NCI-H82 (cell line): ENCODE measurements at regions not wholly inside any gene's neighbourhood (a gene's known extent, or its start where the extent isn't known, plus 50 kb on each side); places are given as distances from the start of the nearest gene placed in this dataset.
"Not testable (repeated sequence)": the region's sequence is repeated elsewhere in the genome, so short reads cannot be mapped to it uniquely, and the experiment has no call there.

Source experiments
- DNase-seq: peaks from one replicate; lab custom pipeline; 2025; lab: John Stamatoyannopoulos, UW

GRCh38 chr4:77220828-77221613 lies 64.0 kb downstream of the CCNG2 start:
- no peak for DNase-seq

DNA sequence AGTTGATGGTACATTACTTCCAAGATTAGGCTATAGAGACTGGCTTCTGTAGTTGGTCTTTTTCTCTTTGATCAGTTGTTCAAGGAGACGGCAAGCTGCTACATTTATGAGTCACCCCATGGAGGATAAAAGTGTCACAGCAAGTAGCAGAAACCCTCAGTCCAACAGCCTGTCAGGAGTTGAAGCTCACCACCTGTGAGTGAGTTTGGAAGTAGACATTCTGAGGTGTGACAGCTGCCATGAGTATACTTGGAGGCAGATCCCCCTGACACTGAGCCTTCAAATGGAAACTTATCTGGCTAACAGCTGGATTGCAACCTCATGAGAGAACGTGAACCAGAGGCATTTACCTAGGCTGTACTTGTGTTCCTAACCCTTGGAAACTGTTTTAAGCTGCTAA lies 68.0 kb downstream of the CCNG2 start:
- DNase-seq = no peak

DNA sequence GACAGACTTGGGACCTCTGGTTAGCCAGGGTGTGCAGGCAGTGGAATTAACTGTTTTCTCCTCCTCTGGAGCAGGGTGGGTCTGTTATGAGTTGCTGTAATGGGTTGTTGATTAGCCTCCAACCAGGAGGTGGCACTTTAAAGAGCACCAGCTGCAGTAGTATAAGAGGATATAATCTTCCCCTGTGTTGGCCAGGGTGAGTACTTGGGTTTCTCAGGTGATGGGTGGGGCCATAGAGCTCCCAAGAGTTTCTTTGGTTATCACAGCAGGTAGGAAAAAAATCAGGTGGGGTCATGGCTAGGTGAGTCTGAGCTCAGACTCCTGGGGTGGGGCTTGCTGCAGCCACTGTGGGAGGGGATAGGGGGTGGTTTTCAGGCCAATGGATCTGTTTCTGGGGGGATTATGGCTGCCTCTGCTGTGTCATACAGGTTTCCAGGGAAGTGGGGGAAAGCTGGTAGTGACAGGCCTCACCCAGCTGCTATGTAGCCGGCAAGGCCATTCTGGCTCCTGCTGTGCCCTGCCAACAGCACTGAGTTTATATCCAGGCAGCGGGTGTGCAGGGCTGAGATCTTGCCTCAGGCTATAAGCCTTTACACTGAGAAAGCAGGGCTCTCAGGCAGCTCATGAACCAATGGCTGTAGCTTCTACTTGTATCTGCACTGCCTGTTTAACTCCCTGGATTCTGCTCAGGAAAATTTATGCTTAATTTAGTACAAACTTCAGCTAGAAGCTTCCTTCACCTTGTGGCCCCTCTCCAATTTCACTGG lies 70.1 kb downstream of the CCNG2 start:
- no peak for DNase-seq

GRCh38 chr4:77229433-77229832 lies 72.4 kb downstream of the CCNG2 start:
- DNase-seq = no peak

GRCh38 chr4:77232653-77233052 lies 75.6 kb downstream of the CCNG2 start:
- no peak for DNase-seq

DNA sequence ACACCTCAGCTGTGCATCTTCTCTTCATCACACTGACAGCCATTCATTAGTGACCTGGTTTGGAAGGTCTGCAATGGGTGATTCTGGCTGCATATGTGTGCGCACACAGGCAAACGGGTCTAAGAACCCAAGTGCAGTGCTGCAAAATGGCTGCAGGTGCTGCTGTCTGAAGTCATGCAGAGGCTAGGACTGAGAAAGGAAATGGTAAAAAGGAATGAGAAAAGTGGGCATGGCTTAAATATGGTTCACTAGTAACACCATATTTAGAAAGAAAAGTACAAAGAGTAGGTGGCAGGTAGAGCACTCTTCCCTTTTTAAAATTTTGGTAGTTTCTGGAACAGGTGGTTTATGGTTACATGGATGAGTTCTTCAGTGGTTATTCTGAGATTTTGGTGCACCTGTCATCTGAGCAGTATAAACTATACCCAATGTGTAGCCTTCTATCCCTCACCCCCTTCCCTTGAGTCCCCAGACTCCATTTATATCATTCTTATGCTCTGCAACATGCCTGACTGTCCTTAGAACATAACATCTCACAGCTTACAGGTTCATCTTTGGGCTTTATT lies 78.4 kb downstream of the CCNG2 start:
- no peak for DNase-seq

DNA sequence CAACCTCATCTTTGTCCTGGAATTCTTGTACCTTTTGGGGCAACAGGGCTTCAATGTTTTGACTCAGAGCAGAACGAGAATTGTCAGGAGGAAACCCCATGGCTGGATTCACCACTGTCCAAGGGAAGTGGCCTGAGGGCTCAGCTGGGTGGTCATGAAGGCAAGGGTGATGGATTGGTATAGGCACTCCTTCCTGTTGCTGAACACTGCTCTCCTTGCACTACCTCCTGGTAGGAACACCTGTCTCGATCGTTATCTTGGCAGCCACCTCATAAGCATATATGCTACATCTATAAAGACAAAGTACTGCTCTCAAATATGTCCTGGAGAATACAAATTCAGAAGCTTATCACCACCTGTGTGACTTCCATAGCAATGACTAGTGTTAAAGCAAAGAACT lies 79.8 kb downstream of the CCNG2 start:
- DNase-seq = no peak

- peak; percentile 80 for DNase-seq
These were observed 83.6 kb downstream of the CCNG2 start for GRCh38 chr4:77240469-77241066.

DNA sequence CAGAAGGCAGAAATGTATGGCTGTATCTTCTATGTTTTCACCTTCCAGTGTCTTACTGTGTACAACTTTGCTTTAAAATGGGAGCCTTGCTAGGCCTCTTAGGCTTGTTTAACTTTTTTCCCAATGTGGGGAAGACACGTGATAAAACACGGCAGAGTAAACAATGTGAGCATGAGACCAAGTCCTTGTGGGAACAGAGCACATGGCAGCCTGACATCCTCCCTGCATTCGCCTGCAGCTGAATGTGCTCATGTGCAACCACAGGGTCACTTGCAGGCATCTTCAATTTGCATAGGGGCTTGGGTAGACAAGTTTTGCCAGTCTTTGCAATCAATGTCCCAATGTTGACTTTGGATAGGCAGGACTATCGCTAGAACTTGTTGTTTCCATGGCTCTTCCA lies 91.8 kb downstream of the CCNG2 start:
- no peak for DNase-seq

DNA sequence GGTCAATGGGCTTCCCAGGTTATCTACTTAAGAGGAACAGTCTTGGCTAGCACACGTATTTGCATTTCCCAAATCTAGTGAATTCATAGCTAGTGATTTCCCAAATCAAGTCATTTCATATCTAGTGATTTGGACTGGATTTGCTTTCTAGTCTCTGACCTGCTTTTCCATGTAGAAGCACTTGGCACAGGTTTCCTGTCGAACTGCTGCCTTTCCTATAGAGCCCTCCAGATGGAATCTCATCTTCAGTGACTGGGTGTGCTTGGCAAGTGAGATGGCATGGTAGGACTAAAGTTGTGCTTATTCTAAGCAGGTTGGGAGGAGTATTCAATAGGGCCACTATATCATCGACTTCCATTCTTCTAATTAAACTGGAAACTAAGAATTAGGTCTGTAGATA lies 94.7 kb downstream of the CCNG2 start:
- DNase-seq = no peak

- DNase-seq = no peak
These were observed 106.2 kb downstream of the CCNG2 start for GRCh38 chr4:77263247-77263646.

DNA sequence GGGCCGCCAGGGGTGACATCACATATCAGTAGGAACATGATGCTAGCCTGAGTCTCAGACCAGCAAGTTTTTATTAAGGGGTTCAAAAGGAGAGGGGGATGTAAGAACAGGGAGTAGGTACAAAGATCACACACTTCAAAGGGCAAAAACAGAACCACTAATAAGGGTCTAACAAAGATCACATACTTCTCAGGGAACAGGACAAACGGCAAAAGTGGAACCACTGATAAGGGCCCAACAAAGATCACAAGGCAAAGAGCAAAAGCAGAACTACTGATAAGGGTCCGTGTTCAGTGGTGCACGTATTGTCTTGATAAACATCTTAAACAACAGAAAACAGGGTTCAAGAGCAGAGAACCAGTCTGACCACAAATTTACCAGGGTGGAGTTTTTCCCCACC lies 107.0 kb downstream of the CCNG2 start:
- DNase-seq = not testable (repeated sequence)

- no peak for DNase-seq
These were observed 107.8 kb downstream of the CCNG2 start for GRCh38 chr4:77264826-77265225.

DNA sequence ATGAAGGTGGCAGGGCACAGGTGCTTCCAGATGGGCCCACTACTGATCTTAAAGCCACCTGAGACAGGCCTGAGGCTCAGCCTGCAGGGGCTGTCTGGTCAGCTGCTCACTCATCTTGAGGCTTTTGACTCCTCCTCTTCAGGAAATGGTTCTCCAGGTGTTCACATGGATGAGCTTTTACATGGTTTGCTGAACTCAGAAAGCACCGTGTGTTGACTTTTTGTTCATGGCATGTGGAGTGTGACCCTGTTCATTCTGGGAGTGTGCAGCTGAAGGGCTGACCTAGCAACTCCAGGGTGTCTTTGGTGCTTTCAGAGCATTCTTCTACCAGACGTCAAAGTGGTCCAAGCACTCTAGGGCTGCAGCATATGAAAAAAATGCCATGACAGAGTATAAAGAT lies 111.1 kb downstream of the CCNG2 start:
- no peak for DNase-seq

DNA sequence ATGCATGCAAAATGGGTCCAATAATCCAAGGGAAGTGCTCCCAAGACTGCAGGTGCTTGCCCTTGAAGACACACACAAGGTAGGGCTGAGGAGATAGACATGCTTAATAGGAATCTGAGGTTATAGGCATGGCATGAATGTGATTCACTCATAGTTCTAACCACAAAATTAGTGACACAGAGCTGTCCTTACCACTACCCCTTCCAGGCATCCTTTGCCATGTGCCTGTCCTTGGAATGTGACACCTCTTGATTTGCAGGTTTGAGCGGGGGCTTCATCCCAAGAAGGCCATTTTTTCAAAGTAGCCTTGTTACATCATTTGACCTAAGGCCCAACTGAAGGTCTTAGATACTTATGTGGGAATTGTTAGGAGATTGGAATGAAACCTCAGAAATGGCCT lies 112.5 kb downstream of the CCNG2 start:
- DNase-seq = no peak

DNA sequence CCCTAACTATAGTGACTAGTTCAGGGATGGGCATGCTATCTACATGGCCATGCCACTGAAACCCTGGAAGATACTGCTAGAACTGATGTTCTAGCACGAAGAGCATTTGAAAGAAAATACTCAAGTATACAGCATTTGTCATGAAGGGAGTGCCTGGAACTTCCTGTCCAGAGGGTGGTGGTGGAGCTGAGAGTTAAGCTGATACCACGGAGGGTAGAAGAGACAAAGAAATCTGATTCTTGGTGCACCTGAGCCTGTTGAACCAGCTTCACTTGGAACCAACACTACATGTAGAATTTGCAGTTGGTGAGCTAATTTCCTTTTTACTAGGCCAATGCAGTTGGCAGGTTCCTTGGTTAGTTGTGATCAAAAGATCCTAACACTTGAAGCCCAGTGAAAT lies 116.4 kb downstream of the CCNG2 start:
- no peak for DNase-seq

- DNase-seq = not testable (repeated sequence)
These were observed 122.1 kb downstream of the CCNG2 start for GRCh38 chr4:77279114-77279513.

- no peak for DNase-seq
These were observed 125.3 kb downstream of the CCNG2 start for GRCh38 chr4:77282305-77282704.

- DNase-seq = no peak
These were observed 127.0 kb downstream of the CCNG2 start for GRCh38 chr4:77284036-77284435.

- DNase-seq = no peak
These were observed 129.9 kb downstream of the CCNG2 start for GRCh38 chr4:77286906-77287305.

DNA sequence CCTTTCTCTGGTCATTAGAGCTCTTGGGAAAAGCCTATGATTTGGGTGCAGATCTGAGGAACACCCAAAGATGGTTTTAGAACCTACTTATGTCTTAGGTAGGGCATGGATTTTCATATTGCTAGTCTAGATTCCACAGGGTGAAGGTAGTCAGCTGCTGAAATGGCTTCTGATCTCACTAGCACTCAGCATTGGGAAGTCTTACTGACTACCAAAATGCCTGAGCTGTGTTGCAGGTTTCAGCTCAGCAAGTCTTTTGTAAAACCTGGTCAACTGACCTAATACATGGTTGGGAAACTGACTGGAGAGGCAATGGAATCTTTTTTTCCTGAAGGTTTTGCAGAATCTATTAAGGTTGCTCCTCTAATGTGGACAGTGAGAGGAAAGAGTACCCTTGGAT lies 136.4 kb downstream of the CCNG2 start:
- no peak for DNase-seq

- DNase-seq = peak; percentile 44
These were observed 144.0 kb downstream of the CCNG2 start for GRCh38 chr4:77300996-77301395.

GRCh38 chr4:77305766-77306165 lies 148.8 kb downstream of the CCNG2 start:
- DNase-seq = no peak
